Right hindlimb (tissue), 1 donor: ENCODE measurements at regions not wholly inside any gene's neighbourhood (a gene's known extent, or its start where the extent isn't known, plus 50 kb on each side); places are given as distances from the start of the nearest gene placed in this dataset.

Experiments used
- DNase-seq: peaks from one replicate; pipeline ENCODE4 v3.0.0-alpha.2; 2018

GRCh38 chr3:43178891-43179366, 73.0 kb upstream of the POMGNT2 start:
- DNase-seq = no peak

- DNase-seq = no peak
Observed at GRCh38 chr3:43177085-43177484, 71.2 kb upstream of the POMGNT2 start.

GRCh38 chr3:43176666-43177065, 70.8 kb upstream of the POMGNT2 start:
- no peak for DNase-seq

GRCh38 chr3:43175541-43175940, 69.7 kb upstream of the POMGNT2 start:
- no peak for DNase-seq

- DNase-seq = no peak
Observed at GRCh38 chr3:43173949-43174348, 68.1 kb upstream of the POMGNT2 start.

- no peak for DNase-seq
Observed at GRCh38 chr3:43171748-43172147, 65.9 kb upstream of the POMGNT2 start.

- no peak for DNase-seq
Observed at GRCh38 chr3:43170553-43170952, 64.7 kb upstream of the POMGNT2 start.

GRCh38 chr3:43169987-43170386, 64.1 kb upstream of the POMGNT2 start:
- DNase-seq = no peak

GRCh38 chr3:43166406-43166805, 60.5 kb upstream of the POMGNT2 start:
- no peak for DNase-seq

- DNase-seq = no peak
Observed at GRCh38 chr3:43165786-43166185, 59.9 kb upstream of the POMGNT2 start.

- no peak for DNase-seq
Observed at GRCh38 chr3:43163895-43164493, 58.1 kb upstream of the POMGNT2 start.

GRCh38 chr3:43162230-43163084, 56.6 kb upstream of the POMGNT2 start:
- peak; percentile 52 for DNase-seq

- DNase-seq = no peak
Observed at GRCh38 chr3:43161684-43162229, 55.9 kb upstream of the POMGNT2 start.

- DNase-seq = no peak
Observed at GRCh38 chr3:43160664-43161063, 54.8 kb upstream of the POMGNT2 start.

- DNase-seq = no peak
Observed at GRCh38 chr3:43159876-43160255, 54.0 kb upstream of the POMGNT2 start.

GRCh38 chr3:43159131-43159875, 53.4 kb upstream of the POMGNT2 start:
- no peak for DNase-seq

- DNase-seq = no peak
Observed at GRCh38 chr3:43156812-43157455, 51.1 kb upstream of the POMGNT2 start.

GRCh38 chr3:43155464-43156121, 49.7 kb upstream of the POMGNT2 start:
- DNase-seq = peak; percentile 76
